Astrocyte of the cerebellum (primary cell): ENCODE measurements at regions not wholly inside any gene's neighbourhood (a gene's known extent, or its start where the extent isn't known, plus 50 kb on each side); places are given as distances from the start of the nearest gene placed in this dataset.

Experiments used
- DNase-seq: peaks from one replicate; pipeline ENCODE4 v3.0.0-alpha.2; 2011; ENCODE audit warnings: low read depth
- H3K4me3 ChIP-seq: 2 replicates; pipeline ENCODE4 v1.5.1; 2011; ENCODE audit warnings: mild to moderate bottlenecking, low read depth, low read length, moderate library complexity
- CTCF ChIP-seq: IDR thresholded peaks from 2 replicates; pipeline ENCODE4 v1.5.1; 2012; ENCODE audit warnings: low read length, low read depth, moderate library complexity, mild to moderate bottlenecking; ENCODE audit errors: missing control alignments
- in situ Hi-C: cut with HindIII; loops from 2 replicates; pipeline ENCODE4 v1.10.0; 2017; ENCODE audit warnings: low sequenced_read_pairs

GRCh38 chr13:84525865-84526264 is 643.6 kb upstream of the SLITRK1 start:
- no peak for TF ChIP-seq CTCF
- in situ Hi-C loops, result no loop called here
- H3K4me3 ChIP-seq, result no peak overlapping the region
- DNase-seq, result no peak

- in situ Hi-C loops, result no loop called here
- TF ChIP-seq CTCF, result no peak
- no peak for DNase-seq
- H3K4me3 ChIP-seq, result no peak overlapping the region
Observed at GRCh38 chr13:84524586-84524985, 642.3 kb upstream of the SLITRK1 start.

GRCh38 chr13:84500016-84500415 is 617.7 kb upstream of the SLITRK1 start:
- TF ChIP-seq CTCF, result no peak
- H3K4me3 ChIP-seq, result no peak overlapping the region
- in situ Hi-C loops, result no loop called here
- no peak for DNase-seq

GRCh38 chr13:84497613-84498012 is 615.3 kb upstream of the SLITRK1 start:
- no peak for DNase-seq
- H3K4me3 ChIP-seq, result no peak overlapping the region
- no peak for TF ChIP-seq CTCF
- in situ Hi-C loops, result no loop called here

- DNase-seq, result no peak
- TF ChIP-seq CTCF, result no peak
- in situ Hi-C loops, result no loop called here
- no peak overlapping the region for H3K4me3 ChIP-seq
Observed at GRCh38 chr13:84491952-84492351, 609.7 kb upstream of the SLITRK1 start.

GRCh38 chr13:84487752-84488151 is 605.5 kb upstream of the SLITRK1 start:
- H3K4me3 ChIP-seq, result no peak overlapping the region
- DNase-seq, result no peak
- in situ Hi-C loops, result no loop called here
- no peak for TF ChIP-seq CTCF

- in situ Hi-C loops, result no loop called here
- TF ChIP-seq CTCF, result no peak
- peak; percentile 40 for DNase-seq
- H3K4me3 ChIP-seq, result no peak overlapping the region
Observed at GRCh38 chr13:84481958-84482357, 599.7 kb upstream of the SLITRK1 start.
